ENCODE measurements at regions not wholly inside any gene's neighbourhood (a gene's known extent, or its start where the extent isn't known, plus 50 kb on each side); places are given as distances from the start of the nearest gene placed in this dataset.
A peak's percentile ranks its signal among the peaks of the same experiment; 100 is the strongest.

GRCh38 chr2:22247466-22247865, 1123.7 kb downstream of the TDRD15 start:
- no peak for DNase-seq (ENCODE audit: low read depth)

GRCh38 chr2:22248851-22249250, 1125.1 kb downstream of the TDRD15 start:
- no peak for DNase-seq (ENCODE audit: low read depth)

GRCh38 chr2:22253171-22253570, 1129.4 kb downstream of the TDRD15 start:
- no peak for DNase-seq (ENCODE audit: low read depth)

- no peak for DNase-seq (ENCODE audit: low read depth)
Measured at GRCh38 chr2:22261165-22261564, 1123.8 kb upstream of the KLHL29 start.

- no peak for DNase-seq (ENCODE audit: low read depth)
Measured at GRCh38 chr2:22270341-22270740, 1114.6 kb upstream of the KLHL29 start.

- no peak for DNase-seq (ENCODE audit: low read depth)
Measured at GRCh38 chr2:22273853-22274252, 1111.1 kb upstream of the KLHL29 start.

GRCh38 chr2:22274661-22275060, 1110.3 kb upstream of the KLHL29 start:
- DNase-seq (ENCODE audit: low read depth) = no peak

GRCh38 chr2:22276696-22277095, 1108.3 kb upstream of the KLHL29 start:
- DNase-seq (ENCODE audit: low read depth) = no peak

- no peak for DNase-seq (ENCODE audit: low read depth)
Measured at GRCh38 chr2:22279541-22279940, 1105.4 kb upstream of the KLHL29 start.

- DNase-seq (ENCODE audit: low read depth) = no peak
Measured at GRCh38 chr2:22281033-22281432, 1103.9 kb upstream of the KLHL29 start.

GRCh38 chr2:22282220-22282619, 1102.8 kb upstream of the KLHL29 start:
- DNase-seq (ENCODE audit: low read depth) = no peak

- DNase-seq (ENCODE audit: low read depth) = no peak
Measured at GRCh38 chr2:22282916-22283315, 1102.1 kb upstream of the KLHL29 start.

GRCh38 chr2:22283436-22283835, 1101.5 kb upstream of the KLHL29 start:
- no peak for DNase-seq (ENCODE audit: low read depth)

GRCh38 chr2:22290302-22290701, 1094.7 kb upstream of the KLHL29 start:
- DNase-seq (ENCODE audit: low read depth) = no peak

GRCh38 chr2:22290909-22291473, 1094.0 kb upstream of the KLHL29 start:
- no peak for DNase-seq (ENCODE audit: low read depth)

GRCh38 chr2:22301228-22301627, 1083.8 kb upstream of the KLHL29 start:
- DNase-seq (ENCODE audit: low read depth) = no peak

GRCh38 chr2:22326250-22326649, 1058.7 kb upstream of the KLHL29 start:
- no peak for DNase-seq (ENCODE audit: low read depth)

GRCh38 chr2:22329211-22330154, 1055.5 kb upstream of the KLHL29 start:
- no peak for DNase-seq (ENCODE audit: low read depth)

- DNase-seq (ENCODE audit: low read depth) = no peak
Measured at GRCh38 chr2:22336414-22336813, 1048.6 kb upstream of the KLHL29 start.

GRCh38 chr2:22340716-22341115, 1044.3 kb upstream of the KLHL29 start:
- no peak for DNase-seq (ENCODE audit: low read depth)

GRCh38 chr2:22347306-22347705, 1037.7 kb upstream of the KLHL29 start:
- DNase-seq (ENCODE audit: low read depth) = no peak

GRCh38 chr2:22350621-22351020, 1034.4 kb upstream of the KLHL29 start:
- DNase-seq (ENCODE audit: low read depth) = no peak

- peak; percentile 4 for DNase-seq (ENCODE audit: low read depth)
Measured at GRCh38 chr2:22355816-22356433, 1029.1 kb upstream of the KLHL29 start.

Data from stimulated activated CD8-positive, alpha-beta memory T cell treated with anti-CD3 and anti-CD28 coated beads, Interleukin-12 subunit alpha, Interleukin-12 subunit beta, amount 100 ng/mL, for 1 hour (primary cell).